ENCODE measurements at regions not wholly inside any gene's neighbourhood (a gene's known extent, or its start where the extent isn't known, plus 50 kb on each side); places are given as distances from the start of the nearest gene placed in this dataset.

GRCh38 chr18:76771192-76771799, 51.1 kb upstream of the ZNF236 start:
- no peak for DNase-seq

- no peak for DNase-seq
Observed at GRCh38 chr18:76767954-76768353, 54.4 kb upstream of the ZNF236 start.

GRCh38 chr18:76766429-76766828, 55.9 kb upstream of the ZNF236 start:
- no peak for DNase-seq

- no peak for DNase-seq
Observed at GRCh38 chr18:76765649-76766048, 56.7 kb upstream of the ZNF236 start.

- no peak for DNase-seq
Observed at GRCh38 chr18:76764291-76764901, 58.0 kb upstream of the ZNF236 start.

GRCh38 chr18:76759056-76759455, 63.3 kb upstream of the ZNF236 start:
- DNase-seq = no peak

- no peak for DNase-seq
Observed at GRCh38 chr18:76757925-76758324, 64.4 kb upstream of the ZNF236 start.

- DNase-seq = peak; percentile 37
Observed at GRCh38 chr18:76757335-76757734, 65.0 kb upstream of the ZNF236 start.

- DNase-seq = peak; percentile 26
Observed at GRCh38 chr18:76756531-76757253, 65.7 kb upstream of the ZNF236 start.

- DNase-seq = no peak
Observed at GRCh38 chr18:76754351-76754750, 68.0 kb upstream of the ZNF236 start.

GRCh38 chr18:76752400-76752799, 70.0 kb upstream of the ZNF236 start:
- DNase-seq = no peak

GRCh38 chr18:76750917-76751890, 71.2 kb upstream of the ZNF236 start:
- DNase-seq = no peak

GRCh38 chr18:76750269-76750668, 72.1 kb upstream of the ZNF236 start:
- DNase-seq = no peak

- no peak for DNase-seq
Observed at GRCh38 chr18:76747676-76748075, 74.7 kb upstream of the ZNF236 start.

- no peak for DNase-seq
Observed at GRCh38 chr18:76741346-76741745, 81.0 kb upstream of the ZNF236 start.

- no peak for DNase-seq
Observed at GRCh38 chr18:76736309-76736708, 86.0 kb upstream of the ZNF236 start.

- DNase-seq = no peak
Observed at GRCh38 chr18:76730901-76731300, 91.5 kb upstream of the ZNF236 start.

GRCh38 chr18:76727589-76727988, 94.8 kb upstream of the ZNF236 start:
- DNase-seq = no peak

GRCh38 chr18:76725445-76725844, 96.9 kb upstream of the ZNF236 start:
- DNase-seq = no peak

- no peak for DNase-seq
Observed at GRCh38 chr18:76722224-76723061, 99.9 kb upstream of the ZNF236 start.

GRCh38 chr18:76721207-76721996, 101.0 kb upstream of the ZNF236 start:
- DNase-seq = no peak
